ENCODE measurements at regions not wholly inside any gene's neighbourhood (a gene's known extent, or its start where the extent isn't known, plus 50 kb on each side); places are given as distances from the start of the nearest gene placed in this dataset.

DNA sequence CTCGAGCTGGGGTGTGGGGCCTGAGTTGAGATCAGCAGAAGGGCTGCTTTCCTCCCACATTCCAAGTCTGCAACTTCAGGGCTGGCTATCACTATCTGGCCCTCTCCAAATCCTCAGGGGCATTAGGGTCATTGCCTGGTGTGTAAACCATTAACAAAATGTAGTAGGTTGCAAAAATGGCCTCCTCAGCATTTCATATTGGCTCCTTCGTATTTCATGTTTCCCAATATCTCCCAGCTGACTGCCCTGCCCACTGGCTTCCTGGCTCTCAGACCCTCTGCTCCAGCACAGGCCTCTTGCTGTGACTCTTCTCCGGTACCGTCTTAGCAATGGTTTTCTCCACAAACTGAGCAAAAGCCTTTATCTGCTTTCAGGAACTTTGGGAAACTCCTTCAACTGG lies 113.8 kb downstream of the GADD45G start:
- TF ChIP-seq, protein P1, sequence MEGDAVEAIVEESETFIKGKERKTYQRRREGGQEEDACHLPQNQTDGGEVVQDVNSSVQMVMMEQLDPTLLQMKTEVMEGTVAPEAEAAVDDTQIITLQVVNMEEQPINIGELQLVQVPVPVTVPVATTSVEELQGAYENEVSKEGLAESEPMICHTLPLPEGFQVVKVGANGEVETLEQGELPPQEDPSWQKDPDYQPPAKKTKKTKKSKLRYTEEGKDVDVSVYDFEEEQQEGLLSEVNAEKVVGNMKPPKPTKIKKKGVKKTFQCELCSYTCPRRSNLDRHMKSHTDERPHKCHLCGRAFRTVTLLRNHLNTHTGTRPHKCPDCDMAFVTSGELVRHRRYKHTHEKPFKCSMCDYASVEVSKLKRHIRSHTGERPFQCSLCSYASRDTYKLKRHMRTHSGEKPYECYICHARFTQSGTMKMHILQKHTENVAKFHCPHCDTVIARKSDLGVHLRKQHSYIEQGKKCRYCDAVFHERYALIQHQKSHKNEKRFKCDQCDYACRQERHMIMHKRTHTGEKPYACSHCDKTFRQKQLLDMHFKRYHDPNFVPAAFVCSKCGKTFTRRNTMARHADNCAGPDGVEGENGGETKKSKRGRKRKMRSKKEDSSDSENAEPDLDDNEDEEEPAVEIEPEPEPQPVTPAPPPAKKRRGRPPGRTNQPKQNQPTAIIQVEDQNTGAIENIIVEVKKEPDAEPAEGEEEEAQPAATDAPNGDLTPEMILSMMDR (IDR thresholded peaks at IDR 0.05; ENCODE audit: control extremely low read depth in 1 of 3, insufficient read depth in 1 of 3, low read depth in 1 of 3, low read length in 3 of 3): no peak
- TF ChIP-seq POLR2A (IDR thresholded peaks at IDR 0.05; ENCODE audit: control extremely low read depth in 1 of 2, low read depth in 2 of 2, low read length in 2 of 2): no peak
- TF ChIP-seq RAD21 (IDR thresholded peaks at IDR 0.05 in 1 of 2, conservative IDR thresholded peaks at IDR 0.05 in 1 of 2; ENCODE audit: low read depth in 2 of 2, low read length in 2 of 2): no peak
- TF ChIP-seq POLR2AphosphoS5 (IDR thresholded peaks at IDR 0.05; ENCODE audit: low read depth, low read length): no peak
- no peak for TF ChIP-seq CBX5 (IDR thresholded peaks at IDR 0.05; ENCODE audit: low read depth, low read length)
- no peak for TF ChIP-seq TAF1 (IDR thresholded peaks at IDR 0.05; ENCODE audit: low read depth, low read length)
- no peak for TF ChIP-seq EZH2 (IDR thresholded peaks at IDR 0.05; ENCODE audit: low read depth, low read length, severe bottlenecking)
- TF ChIP-seq RBBP5 (IDR thresholded peaks at IDR 0.05; ENCODE audit: borderline replicate concordance, low read depth, low read length): no peak

All from H1 (cell line).